NCI-H1092 treated with DMSO at 0.1 percent for 48 hours (cell line): ENCODE measurements at regions not wholly inside any gene's neighbourhood (a gene's known extent, or its start where the extent isn't known, plus 50 kb on each side); places are given as distances from the start of the nearest gene placed in this dataset.
"Not testable (repeated sequence)": the region's sequence is repeated elsewhere in the genome, so short reads cannot be mapped to it uniquely, and the experiment has no call there.

ENCODE experiments used
- DNase-seq: peaks from one replicate; lab custom pipeline; 2025; lab: John Stamatoyannopoulos, UW

DNA sequence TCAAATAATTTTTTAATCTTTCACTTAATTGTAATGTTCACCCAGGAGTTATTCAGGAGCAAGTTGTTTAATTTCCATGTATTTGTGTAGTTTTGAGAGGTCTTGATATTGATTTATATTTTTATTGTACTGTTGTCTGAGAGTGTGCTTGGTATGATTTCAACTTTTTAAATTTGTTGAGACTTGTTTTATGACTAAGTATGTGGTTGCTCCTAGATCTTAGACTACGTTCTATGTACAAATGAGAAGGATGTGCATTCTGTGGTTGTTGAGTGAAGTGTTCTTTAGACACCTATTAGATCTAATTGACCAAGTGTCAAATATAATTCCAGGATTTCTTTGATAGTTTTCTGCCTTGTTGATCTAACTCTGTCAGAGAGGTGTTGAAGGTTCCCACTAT, 353.3 kb upstream of the GNPDA2 start:
- DNase-seq = no peak

DNA sequence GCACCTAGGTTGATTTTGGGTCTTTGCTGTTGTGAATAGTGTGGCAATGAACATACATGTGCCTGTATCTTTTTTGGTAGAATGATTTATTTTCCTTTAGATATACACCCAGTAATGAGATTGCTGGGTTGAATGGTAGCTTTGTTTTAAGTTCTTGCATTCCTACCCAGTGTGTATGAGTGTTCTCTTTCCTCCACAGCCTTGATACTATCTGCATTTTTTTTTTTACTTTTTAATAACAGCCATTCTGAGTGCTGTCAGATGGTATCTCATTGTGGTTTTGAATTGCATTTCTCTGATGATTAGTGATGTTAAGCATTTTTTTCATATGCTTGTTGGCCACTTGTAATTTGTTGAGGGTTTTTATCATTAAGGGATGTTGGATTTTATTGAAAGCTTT, 351.8 kb upstream of the GNPDA2 start:
- DNase-seq = no peak

DNA sequence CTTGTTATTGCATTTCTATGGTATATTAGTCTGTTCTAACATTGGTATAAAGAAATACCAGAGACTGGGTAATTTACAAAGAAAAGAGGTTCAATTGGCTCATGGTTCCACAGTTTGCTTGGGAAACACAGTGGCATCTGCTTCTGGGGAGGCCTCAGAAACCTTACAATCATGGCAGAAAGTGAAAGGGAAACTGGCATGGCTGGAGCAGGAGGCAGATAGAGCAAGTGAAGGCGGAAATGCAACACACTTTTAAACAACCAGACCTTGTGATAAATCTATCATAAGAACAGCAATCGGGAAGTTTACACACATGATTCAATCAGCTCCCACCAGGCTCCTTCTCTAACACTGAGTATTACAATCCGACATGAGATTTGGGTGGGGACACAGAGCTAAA, 346.6 kb upstream of the GNPDA2 start:
- DNase-seq = no peak

DNA sequence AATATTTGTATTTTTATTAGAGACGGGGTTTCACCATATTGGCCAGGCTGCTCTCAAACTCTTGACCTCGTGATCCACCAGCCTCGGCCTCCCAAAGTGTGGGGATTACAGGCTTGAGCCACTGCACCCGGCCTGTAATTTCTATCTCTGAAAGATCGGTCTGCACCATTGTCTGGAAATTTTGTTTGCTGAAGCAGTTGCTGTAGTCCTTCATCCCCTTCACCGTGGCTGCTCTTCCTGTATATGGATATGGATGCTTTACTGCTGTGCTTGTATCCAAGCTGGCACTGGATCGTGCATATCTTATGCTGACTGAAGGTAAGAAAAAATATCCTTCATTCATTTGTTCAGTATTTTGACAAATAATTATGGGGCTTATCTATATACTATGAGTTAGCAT, 338.4 kb upstream of the GNPDA2 start:
- DNase-seq = no peak

DNA sequence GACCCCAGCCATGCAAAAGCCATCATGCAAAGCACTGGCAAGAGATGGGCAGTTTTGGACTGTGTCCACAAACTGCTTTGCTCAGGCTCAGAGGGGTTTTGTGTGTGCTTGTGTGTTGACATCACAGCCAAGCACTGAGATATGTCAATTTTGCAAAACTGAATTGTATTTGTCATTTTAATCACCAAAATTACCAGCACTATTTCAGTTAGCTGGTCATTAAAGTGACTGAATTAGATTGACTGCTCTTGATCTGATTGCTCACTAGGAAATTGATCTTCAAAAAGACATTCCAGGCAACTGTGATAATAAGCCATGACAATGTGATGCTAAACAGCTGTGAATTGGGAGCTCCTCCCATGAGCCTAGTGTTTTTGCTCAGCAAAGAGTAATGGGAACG, 337.3 kb upstream of the GNPDA2 start:
- no peak for DNase-seq

DNA sequence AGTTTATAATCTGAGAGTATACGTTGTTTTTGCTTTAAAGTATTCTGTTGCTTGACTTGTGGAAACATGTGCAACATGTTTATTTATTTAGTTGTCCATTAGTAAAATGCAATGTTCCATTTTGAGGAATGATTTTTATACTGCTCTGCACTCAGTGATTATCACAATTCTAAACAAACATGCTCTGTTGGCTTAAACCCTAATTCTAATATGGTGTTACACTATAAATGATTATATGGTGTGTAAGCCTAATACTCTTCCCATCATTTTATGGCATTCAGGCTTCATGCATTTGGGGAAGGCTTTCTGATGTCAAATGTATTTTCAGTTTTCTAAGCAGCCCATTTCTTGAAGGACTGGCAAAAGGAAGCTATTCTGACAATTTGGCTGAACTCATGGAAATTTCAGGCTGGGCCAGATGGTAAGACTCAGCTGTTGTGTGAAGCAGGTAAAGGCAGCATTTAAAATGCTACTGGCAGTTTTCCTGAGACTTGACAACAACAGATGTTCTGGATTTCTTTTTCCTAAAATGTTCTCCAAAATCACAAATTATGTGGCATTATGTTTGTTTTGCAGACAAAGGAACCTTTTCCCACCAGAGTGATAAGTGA, 336.7 kb upstream of the GNPDA2 start:
- DNase-seq = no peak

DNA sequence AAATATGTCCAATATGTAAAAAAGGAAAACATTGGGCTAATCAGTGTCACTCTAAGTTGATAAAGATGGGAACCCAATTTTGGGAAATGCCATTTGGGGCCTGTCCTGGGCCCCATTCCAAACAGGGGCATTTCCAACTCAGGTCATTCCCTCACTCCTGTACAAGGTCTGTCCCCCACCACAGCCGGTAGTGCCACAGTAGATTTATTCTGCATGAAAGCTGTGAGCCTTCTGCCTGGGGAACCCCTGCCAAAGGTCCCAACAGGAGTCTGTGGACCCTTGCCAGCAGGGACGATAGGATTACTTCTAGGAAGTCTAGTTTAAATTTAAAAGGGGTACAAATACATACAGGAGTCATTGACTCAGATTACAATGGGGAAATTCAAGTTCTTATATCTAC, 317.6 kb upstream of the GNPDA2 start:
- DNase-seq = no peak

DNA sequence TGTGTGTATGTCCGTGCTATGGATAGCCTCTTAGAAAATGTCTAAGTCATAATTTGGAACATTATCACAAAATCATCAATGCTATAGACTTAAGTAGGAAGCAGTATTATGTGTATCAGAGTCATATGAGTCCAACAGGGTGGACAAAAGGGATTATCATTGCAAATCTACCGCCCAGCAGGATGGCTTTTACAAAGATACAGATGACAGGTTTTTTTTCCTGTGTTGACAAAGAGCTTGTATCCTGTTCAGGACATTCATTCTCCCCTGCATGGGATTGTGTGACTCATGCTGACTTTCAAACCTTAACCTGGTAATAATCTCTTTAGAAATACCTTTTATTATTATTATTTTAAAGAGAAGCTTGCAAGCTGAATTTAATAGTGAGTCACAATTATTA, 310.3 kb upstream of the GNPDA2 start:
- DNase-seq = no peak

DNA sequence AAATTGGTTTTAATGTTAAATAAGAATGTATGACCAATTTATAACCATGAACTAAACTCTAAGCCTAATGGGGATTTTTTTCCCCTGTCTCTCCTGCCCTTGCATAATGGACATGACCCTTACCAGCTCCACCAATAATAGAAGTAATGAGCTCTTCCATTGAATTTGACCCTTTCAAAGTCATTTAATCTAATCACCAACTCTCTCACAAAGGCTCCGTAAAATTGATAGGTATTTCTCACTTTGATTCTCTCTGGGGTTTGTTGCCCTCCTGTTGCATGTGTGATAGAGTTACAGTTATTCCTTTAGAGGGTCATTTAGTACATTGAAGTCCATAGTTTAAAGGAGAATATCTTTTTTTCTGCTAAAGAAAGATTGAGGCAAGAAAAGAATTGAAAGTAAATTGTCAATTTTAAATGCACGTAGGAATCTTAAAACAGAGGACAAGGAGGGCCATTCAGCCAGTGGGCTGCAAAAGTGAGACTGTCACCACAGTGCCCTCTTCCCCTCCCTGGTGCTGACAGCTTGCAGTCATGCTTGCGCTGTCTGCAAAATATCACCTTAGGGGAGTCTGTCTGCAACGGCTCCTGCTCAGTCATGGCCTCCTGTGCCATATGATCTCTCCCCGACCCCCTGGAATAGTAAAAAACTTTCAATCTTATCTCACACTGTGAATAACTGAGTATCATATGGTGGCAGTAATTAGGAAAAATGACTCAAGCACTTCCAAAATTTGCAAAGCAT, 307.5 kb upstream of the GNPDA2 start:
- DNase-seq = no peak

DNA sequence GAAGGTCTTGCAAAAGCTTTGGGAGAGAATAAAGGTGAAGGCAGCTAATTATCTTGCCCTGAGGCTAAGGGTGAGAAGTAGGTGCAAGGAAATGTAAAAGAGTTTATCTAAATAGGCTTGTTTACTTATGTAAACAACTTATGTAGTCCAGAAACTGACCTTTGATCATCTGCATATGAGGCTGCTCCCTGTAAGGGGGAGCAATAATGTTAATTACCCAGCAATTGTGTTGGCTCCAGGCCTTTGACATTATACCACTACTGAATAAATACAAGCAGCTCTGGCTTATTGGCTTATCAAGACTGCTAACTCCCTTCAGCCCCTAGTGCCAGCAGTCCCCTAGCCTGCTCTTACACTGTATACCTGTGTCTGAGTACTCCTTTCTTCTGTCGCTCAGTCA, 303.7 kb upstream of the GNPDA2 start:
- DNase-seq = no peak

DNA sequence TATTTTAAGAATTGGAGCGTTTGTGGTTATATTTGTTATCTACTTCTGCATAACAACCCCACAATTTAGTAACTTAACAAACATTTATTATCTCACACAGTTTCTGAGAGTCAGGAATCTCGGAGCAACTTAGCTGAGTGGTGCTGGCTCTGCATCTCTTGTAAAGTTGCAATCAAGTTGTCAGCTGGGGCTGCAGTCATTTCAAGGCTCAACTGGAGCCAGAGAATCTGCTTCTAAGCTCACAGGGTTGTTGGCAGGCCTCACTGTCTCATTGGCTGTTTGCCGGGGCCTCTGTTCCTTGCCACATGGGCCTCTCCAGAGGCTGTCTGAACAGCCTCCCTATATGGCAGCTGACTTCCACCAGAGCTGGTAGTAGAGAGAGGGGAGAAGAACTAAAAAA, 281.2 kb upstream of the GNPDA2 start:
- DNase-seq = no peak

DNA sequence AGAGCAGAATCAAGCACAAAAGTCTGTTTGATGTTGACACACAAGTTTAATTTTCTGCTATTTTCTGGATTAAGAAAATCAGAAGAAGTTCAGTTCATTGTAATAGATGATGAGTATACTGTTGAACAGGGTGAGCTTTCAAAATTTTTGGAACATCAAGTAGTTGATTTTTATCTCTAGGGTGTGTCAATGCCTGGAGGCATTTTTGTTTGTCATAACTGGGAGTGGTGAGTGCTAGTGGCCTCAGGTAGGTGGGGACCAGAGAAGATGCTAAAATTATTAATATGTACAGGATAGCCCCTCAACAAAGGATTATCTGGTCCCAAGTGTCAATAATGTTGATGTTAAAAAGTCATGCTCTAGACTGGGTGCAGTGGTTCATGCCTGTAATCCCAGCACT, 279.7 kb upstream of the GNPDA2 start:
- DNase-seq = no peak

DNA sequence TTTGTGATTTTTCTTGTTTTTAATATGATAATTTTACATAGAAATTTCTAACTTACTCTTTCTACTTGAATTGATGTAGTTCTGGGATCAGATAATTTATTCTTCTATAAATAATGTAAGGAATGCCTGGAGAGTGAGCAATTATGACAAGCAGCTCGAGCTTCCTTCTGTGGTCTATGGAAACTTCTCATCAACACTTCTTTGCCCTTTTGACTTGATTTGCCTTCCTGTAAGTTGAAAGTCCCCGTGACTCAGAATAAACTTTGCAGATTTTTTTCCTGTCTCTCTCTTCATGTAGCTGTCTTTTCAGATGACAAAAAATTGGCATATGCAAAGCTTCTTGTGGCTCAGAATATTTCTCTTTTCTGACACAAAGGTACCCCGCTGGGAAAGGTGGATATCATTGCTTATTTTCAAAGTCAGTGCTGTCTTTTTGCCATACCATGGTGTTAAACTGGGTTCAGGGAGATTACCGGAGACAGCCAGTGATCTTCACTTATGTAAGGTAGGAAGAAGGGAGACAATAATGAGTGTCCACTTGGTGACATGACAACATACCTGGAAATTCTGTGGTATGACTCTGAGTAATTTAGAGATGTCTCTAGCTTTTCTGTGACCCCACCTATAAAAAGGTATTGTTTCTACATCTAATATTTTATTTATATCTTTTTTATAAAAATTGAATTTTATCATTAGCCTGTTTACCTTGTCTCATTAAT, 278.6 kb upstream of the GNPDA2 start:
- DNase-seq = no peak

DNA sequence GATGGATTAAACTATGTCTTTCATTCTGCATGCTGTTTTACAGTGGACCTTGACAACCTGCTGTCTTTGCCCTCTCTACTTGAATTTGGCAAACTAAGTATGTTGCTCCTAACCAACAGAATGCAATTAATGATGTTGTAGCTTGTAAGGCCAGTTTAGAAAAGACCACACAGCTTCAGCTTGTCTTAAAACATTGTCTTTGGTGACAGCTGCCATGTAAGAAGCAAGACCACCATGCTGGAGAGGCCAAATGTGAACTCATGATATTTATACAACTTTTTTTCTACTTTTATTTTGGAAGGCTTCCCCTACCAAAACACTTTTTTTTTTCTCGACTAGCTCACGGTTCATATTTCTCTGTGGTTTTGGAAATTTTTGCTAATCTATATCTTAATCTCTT, 278.0 kb upstream of the GNPDA2 start:
- no peak for DNase-seq

DNA sequence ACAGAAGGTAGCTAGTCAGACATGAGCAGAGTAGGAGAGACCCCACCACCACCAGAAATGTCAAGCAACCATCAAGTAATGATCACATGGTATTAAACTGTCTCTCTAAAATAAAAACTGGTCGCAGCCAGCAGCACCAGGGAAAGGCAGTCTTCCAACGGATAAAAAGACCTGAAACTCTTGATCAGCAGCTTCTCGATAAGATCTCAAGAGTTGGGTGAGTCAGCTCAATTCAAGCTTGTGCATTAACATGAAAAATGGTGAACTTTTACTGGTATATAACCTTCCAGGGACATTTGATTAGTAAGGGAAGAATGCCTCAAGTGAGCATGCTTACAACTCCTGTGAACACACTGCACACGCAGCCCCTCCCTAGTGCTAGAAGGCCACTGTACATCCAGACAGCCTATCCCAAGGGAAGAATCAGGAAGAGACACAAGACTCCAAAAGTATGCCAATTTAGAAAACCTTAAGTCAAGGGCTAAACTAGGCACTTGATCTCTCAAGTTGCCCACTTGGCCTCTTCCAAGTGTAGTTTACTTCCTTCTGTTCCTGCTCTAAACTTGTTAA, 270.0 kb upstream of the GNPDA2 start:
- no peak for DNase-seq

DNA sequence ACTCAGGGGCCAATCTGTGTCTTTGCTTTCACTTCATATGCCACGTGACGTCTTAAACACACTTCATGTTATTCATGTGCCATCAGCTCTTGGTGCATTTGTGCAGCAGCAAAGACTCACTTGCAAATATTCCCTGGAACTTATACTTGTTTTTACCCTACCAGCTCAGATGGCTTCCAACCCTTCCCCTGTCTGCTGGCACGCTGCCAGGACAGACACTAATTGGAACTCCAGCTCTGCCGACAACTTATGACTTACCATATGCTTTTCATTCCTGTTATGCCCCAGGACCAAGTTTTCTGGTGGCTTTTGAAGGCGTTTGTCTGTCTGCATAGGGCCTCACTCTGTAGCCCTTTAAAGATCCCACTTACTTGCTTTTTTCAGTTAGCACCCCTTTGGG, 261.7 kb upstream of the GNPDA2 start:
- DNase-seq = no peak

DNA sequence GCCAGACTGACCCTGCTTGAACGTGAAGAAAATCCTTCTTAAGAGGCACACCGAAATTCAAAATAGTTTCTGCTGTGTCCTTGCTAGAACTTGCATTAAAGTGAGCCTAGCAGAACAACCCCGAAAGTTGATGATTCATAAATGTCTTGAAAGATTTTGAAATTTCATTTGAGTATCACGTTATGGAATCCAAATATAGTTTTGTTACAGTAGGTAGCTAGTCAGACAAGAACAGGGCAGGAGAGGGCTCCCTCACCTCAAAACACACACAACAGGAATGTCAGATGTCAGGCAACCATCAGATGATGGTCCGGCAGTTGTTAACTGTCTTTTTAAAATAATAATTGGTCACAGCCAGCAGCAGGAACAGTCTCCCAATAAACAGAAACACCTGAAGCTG, 259.6 kb upstream of the GNPDA2 start:
- DNase-seq = no peak

DNA sequence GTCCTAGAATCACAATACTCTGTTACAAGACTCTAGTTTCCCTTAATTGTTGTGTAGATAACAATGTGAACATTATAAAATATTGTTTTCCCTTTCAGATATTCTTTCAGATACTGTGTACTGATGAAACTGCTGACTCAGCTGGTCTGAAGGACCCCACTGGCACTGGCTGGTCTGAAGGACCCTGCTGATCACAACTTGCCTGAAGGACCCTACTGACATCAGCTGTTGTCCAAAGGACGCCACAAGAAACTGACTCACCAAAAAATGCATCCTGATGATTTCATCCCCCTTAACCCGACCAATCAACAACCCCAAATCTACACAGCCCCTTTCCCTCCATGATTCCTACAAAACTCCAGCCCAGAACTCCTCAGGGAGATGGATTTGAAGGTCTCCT, 258.8 kb upstream of the GNPDA2 start:
- no peak for DNase-seq

DNA sequence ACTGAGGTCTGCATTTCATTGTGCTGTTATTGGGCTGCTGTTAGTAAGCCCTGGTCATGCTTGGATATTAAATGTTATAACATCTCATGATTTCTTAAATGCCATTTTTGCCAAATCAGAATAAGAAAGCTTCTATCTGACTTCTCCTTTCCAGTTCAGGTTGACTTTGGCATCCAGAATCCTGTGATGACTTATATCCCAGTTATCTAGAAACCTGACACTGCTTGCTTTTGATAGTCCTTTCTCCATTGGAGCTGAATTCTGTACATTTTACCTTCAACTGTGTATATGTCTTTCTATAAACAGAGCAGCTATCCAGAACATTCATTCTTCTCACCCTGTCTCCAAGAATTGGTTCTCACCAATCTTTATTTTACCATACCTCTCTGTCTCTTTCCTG, 257.7 kb upstream of the GNPDA2 start:
- no peak for DNase-seq

DNA sequence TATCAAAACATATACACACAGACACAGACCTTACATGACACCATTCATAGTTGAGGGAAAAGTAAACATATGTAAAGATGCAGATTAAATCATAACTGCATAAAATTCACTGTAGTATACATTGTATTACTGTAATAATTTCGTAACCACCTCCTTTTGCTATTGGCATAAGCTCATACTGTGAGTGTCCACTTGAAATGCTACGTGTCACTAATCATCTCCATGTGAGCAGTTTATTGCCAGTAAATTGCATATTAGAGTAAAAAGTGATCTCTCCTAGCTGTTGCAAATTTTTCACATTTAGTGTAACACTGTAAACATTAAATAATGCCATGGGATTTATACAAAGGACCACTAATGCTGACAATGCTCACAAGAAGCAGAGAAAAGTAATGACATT, 256.7 kb upstream of the GNPDA2 start:
- DNase-seq = no peak

DNA sequence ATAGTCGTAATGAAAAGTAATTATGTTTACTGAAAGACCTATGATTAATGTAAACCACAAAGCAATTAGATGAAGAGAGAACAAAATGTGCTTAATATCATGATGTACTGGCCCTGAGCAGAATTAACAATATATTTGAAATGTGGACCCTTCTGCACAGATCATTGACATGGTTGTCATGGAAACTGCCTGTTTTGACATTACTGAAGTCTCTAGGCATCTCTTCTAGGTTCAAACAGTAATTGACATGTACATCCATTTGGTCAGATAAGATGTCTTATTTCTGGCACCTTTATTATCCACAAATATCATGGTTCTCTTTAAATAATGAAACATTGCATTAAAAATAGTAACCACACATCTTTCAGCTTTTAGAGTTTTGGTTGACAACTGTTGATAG, 251.7 kb upstream of the GNPDA2 start:
- DNase-seq = no peak

DNA sequence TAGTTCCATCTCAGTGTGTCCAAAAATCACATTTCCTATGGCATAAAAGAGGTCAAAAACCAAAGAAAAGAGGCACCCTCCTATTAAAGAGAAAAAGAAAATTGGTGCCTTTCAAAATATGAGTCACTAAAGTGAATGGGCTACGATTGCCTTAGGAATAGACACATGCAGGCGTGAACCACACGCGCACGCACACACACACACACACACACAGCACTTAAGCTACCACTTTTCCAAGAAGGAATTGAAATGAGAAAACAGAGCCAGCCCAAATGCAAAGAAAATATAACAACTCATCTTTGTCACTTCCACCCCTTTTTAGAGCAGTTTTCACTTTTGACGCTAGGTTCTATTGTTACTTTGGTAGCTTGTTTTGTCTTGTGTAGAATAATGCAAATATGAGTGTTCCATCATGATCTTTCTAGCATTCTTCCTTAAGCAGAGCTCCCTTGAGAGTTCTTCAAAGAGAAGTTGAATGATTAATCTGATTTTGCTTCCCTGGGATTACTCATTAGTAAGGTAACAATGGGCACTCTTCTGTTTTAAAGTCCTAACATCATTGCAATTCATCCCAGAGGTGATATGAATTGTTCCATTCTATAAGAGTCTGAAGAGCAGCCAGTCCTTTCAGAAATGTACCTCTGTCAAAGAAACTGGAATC, 239.2 kb upstream of the GNPDA2 start:
- no peak for DNase-seq

DNA sequence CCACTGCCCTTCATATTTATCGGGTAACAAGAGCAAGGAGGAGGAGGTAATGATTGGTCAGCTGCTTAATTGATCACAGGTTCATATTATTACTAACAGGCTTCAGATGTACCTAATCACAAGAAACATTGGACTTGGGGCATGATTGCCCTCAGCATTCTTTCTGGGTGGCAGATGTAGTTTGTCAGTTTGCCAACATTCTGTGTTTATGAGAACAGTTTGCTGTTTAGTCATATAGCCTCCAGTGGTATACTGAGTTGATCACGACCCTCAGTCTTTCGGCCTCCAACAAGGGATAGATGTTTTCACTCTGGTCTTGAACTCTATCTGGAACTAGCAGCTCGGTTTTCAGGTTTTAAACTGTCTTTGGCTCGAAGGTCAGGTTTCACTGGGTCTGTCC, 237.7 kb upstream of the GNPDA2 start:
- DNase-seq = not testable (repeated sequence)
